SK-N-SH treated with all-trans-retinoic acid at 6 μM for 48 hours (cell line): ENCODE measurements at regions not wholly inside any gene's neighbourhood (a gene's known extent, or its start where the extent isn't known, plus 50 kb on each side); places are given as distances from the start of the nearest gene placed in this dataset.

ENCODE experiments used
- ATAC-seq: fragments of 200-7000 bp; cut with Tn5 transposase; 3 replicates; pipeline ENCODE4 v1.9.1; 2020; ENCODE audit warnings: mild to moderate bottlenecking, moderate library complexity
- ARNTL ChIP-seq: fragments of 450-650 bp; formaldehyde crosslinking; IDR thresholded peaks from 2 replicates; pipeline ENCODE4 v1.5.0; 2020; ENCODE audit warnings: low read depth, mild to moderate bottlenecking, moderate library complexity, borderline replicate concordance
- BACH2 ChIP-seq: fragments of 250-450 bp; sonication (Bioruptor Pico); IDR thresholded peaks from 2 replicates; pipeline ENCODE4 v1.9.0; 2021; ENCODE audit warnings: mild to moderate bottlenecking, borderline replicate concordance
- CSDC2 ChIP-seq: fragments of 250-450 bp; sonication (Bioruptor Pico); IDR thresholded peaks from 2 replicates; pipeline ENCODE4 v1.5.0; 2020; ENCODE audit warnings: mild to moderate bottlenecking, moderate library complexity
- ESRRG ChIP-seq: fragments of 250-450 bp; sonication (Bioruptor Pico); IDR thresholded peaks from 2 replicates; pipeline ENCODE4 v1.6.1; 2021; ENCODE audit warnings: mild to moderate bottlenecking
- GLIS3 ChIP-seq: fragments of 250-450 bp; sonication (Bioruptor Pico); IDR thresholded peaks from 2 replicates; pipeline ENCODE4 v1.5.0; 2020; ENCODE audit warnings: mild to moderate bottlenecking, moderate library complexity
- ISL1 ChIP-seq: fragments of 250-450 bp; sonication (Bioruptor Pico); IDR thresholded peaks from 2 replicates; pipeline ENCODE4 v2.1.2; 2022; ENCODE audit warnings: mild to moderate bottlenecking, moderate library complexity
- OSR1 ChIP-seq: fragments of 250-450 bp; sonication (Bioruptor Pico); IDR thresholded peaks from 2 replicates; pipeline ENCODE4 v1.8.0; 2022; ENCODE audit warnings: moderate library complexity, mild to moderate bottlenecking, inconsistent platforms
- PPARA ChIP-seq: fragments of 250-450 bp; sonication (Bioruptor Pico); IDR thresholded peaks from 2 replicates; pipeline ENCODE4 v1.5.0; 2020; ENCODE audit warnings: mild to moderate bottlenecking, borderline replicate concordance
- RARB ChIP-seq: fragments of 250-450 bp; sonication (Bioruptor Pico); IDR thresholded peaks from 2 replicates; pipeline ENCODE4 v1.8.0; 2021; ENCODE audit warnings: mild to moderate bottlenecking, moderate library complexity
- TCF4 ChIP-seq: fragments of 250-450 bp; sonication (Bioruptor Pico); IDR thresholded peaks from 2 replicates; pipeline ENCODE4 v1.8.0; 2021; ENCODE audit warnings: mild to moderate bottlenecking, moderate library complexity, borderline replicate concordance
- TOX ChIP-seq: fragments of 250-450 bp; sonication (Bioruptor Pico); IDR thresholded peaks from 2 replicates; pipeline ENCODE4 v1.8.0; 2021; ENCODE audit warnings: mild to moderate bottlenecking, moderate library complexity, borderline replicate concordance
- ZC3H10 ChIP-seq: fragments of 250-450 bp; sonication (Bioruptor Pico); IDR thresholded peaks from 2 replicates; pipeline ENCODE4 v1.5.1; 2021; ENCODE audit warnings: mild to moderate bottlenecking, moderate library complexity
- ZFP3 ChIP-seq: fragments of 250-450 bp; sonication (Bioruptor Pico); IDR thresholded peaks from 2 replicates; pipeline ENCODE4 v1.5.0; 2020; ENCODE audit warnings: mild to moderate bottlenecking, moderate library complexity
- ZNF565 ChIP-seq: fragments of 450-650 bp; formaldehyde crosslinking; conservative IDR thresholded peaks from 2 replicates; pipeline ENCODE4 v1.5.0; 2020; ENCODE audit warnings: low read depth, mild to moderate bottlenecking, moderate library complexity
- ZNF70 ChIP-seq: fragments of 450-650 bp; formaldehyde crosslinking; IDR thresholded peaks from 2 replicates; pipeline ENCODE4 v1.5.0; 2020; ENCODE audit warnings: mild to moderate bottlenecking, moderate library complexity
- ZNF8 ChIP-seq: fragments of 450-650 bp; formaldehyde crosslinking; IDR thresholded peaks from 2 replicates; pipeline ENCODE4 v1.5.0; 2020; ENCODE audit warnings: mild to moderate bottlenecking, moderate library complexity
- TF ChIP-seq, protein P1 (sequence below): fragments of 250-450 bp; sonication (Bioruptor Pico); IDR thresholded peaks from 2 replicates; pipeline ENCODE4 v1.8.0; 2021; ENCODE audit warnings: low read depth, mild to moderate bottlenecking, moderate library complexity, borderline replicate concordance
- TF ChIP-seq, protein P2 (sequence below): fragments of 250-450 bp; sonication (Bioruptor Pico); IDR thresholded peaks from 2 replicates; pipeline ENCODE4 v1.5.1; 2020; ENCODE audit warnings: low read depth, mild to moderate bottlenecking, moderate library complexity
- TF ChIP-seq, protein P3 (sequence below): fragments of 250-450 bp; sonication (Bioruptor Pico); IDR thresholded peaks from 2 replicates; pipeline ENCODE4 v1.5.0; 2020; ENCODE audit warnings: mild to moderate bottlenecking, moderate library complexity
- TF ChIP-seq, protein P4 (sequence below): fragments of 250-450 bp; sonication (Bioruptor Pico); IDR thresholded peaks from 2 replicates; pipeline ENCODE4 v1.5.1; 2021; ENCODE audit warnings: mild to moderate bottlenecking, moderate library complexity
- TF ChIP-seq, protein P5 (sequence below): fragments of 250-450 bp; sonication (Bioruptor Pico); IDR thresholded peaks from 2 replicates; pipeline ENCODE4 v1.8.0; 2020; ENCODE audit warnings: mild to moderate bottlenecking, moderate library complexity, borderline replicate concordance

DNA sequence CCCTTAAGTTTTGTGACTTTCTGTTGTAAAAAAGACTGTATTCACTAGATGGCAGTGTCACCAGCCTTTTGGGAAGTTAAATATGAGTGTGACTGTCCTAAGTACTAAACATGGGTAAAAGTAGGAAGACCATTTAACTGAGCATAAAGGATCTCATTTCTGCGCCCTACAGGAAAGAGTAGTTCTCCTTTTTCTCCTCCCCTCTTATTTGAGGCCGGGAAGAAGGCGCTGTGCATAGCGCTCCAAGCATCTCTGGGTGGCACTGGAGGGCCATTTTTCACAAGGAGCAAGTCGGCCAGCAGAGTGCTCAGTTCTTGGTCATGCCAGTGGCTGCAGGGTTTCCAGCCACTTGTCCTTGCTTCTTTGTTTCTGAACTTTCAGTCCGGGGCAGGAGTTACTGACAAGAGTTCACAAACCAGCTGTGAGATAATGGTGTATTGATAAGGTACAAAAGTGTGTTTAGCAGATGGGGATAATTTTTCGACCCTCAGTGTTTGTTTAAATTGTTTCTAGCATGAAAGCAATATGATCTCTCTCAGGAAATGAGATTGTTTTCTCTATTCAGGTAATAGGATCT is 227.6 kb upstream of the DMRT1 start:
- peak; percentile 100 for ATAC-seq
- TF ChIP-seq ZNF565 (CRISPR knock-in tag) (no peak), ESRRG (no peak), ARNTL (CRISPR knock-in tag) (no peak), CSDC2 (CRISPR knock-in tag) (no peak), PPARA (CRISPR knock-in tag) (no peak), ZNF70 (no peak), RARB (CRISPR knock-in tag) (no peak), GLIS3 (CRISPR knock-in tag) (no peak), ZNF8 (CRISPR knock-in tag) (no peak), TOX (CRISPR knock-in tag) (no peak), TCF4 (CRISPR knock-in tag) (no peak), ZFP3 (CRISPR knock-in tag) (no peak), ISL1 (no peak), BACH2 (CRISPR knock-in tag) (no peak)
- TF ChIP-seq, protein P1, sequence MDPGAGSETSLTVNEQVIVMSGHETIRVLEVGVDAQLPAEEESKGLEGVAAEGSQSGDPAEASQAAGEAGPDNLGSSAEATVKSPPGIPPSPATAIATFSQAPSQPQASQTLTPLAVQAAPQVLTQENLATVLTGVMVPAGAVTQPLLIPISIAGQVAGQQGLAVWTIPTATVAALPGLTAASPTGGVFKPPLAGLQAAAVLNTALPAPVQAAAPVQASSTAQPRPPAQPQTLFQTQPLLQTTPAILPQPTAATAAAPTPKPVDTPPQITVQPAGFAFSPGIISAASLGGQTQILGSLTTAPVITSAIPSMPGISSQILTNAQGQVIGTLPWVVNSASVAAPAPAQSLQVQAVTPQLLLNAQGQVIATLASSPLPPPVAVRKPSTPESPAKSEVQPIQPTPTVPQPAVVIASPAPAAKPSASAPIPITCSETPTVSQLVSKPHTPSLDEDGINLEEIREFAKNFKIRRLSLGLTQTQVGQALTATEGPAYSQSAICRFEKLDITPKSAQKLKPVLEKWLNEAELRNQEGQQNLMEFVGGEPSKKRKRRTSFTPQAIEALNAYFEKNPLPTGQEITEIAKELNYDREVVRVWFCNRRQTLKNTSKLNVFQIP, result no peak
- TF ChIP-seq, protein P2, sequence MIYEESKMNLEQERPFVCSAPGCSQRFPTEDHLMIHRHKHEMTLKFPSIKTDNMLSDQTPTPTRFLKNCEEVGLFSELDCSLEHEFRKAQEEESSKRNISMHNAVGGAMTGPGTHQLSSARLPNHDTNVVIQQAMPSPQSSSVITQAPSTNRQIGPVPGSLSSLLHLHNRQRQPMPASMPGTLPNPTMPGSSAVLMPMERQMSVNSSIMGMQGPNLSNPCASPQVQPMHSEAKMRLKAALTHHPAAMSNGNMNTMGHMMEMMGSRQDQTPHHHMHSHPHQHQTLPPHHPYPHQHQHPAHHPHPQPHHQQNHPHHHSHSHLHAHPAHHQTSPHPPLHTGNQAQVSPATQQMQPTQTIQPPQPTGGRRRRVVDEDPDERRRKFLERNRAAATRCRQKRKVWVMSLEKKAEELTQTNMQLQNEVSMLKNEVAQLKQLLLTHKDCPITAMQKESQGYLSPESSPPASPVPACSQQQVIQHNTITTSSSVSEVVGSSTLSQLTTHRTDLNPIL (CRISPR knock-in tag), result no peak
- TF ChIP-seq, protein P3, sequence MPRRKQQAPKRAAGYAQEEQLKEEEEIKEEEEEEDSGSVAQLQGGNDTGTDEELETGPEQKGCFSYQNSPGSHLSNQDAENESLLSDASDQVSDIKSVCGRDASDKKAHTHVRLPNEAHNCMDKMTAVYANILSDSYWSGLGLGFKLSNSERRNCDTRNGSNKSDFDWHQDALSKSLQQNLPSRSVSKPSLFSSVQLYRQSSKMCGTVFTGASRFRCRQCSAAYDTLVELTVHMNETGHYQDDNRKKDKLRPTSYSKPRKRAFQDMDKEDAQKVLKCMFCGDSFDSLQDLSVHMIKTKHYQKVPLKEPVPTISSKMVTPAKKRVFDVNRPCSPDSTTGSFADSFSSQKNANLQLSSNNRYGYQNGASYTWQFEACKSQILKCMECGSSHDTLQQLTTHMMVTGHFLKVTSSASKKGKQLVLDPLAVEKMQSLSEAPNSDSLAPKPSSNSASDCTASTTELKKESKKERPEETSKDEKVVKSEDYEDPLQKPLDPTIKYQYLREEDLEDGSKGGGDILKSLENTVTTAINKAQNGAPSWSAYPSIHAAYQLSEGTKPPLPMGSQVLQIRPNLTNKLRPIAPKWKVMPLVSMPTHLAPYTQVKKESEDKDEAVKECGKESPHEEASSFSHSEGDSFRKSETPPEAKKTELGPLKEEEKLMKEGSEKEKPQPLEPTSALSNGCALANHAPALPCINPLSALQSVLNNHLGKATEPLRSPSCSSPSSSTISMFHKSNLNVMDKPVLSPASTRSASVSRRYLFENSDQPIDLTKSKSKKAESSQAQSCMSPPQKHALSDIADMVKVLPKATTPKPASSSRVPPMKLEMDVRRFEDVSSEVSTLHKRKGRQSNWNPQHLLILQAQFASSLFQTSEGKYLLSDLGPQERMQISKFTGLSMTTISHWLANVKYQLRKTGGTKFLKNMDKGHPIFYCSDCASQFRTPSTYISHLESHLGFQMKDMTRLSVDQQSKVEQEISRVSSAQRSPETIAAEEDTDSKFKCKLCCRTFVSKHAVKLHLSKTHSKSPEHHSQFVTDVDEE (CRISPR knock-in tag), result no peak
- TF ChIP-seq, protein P4, sequence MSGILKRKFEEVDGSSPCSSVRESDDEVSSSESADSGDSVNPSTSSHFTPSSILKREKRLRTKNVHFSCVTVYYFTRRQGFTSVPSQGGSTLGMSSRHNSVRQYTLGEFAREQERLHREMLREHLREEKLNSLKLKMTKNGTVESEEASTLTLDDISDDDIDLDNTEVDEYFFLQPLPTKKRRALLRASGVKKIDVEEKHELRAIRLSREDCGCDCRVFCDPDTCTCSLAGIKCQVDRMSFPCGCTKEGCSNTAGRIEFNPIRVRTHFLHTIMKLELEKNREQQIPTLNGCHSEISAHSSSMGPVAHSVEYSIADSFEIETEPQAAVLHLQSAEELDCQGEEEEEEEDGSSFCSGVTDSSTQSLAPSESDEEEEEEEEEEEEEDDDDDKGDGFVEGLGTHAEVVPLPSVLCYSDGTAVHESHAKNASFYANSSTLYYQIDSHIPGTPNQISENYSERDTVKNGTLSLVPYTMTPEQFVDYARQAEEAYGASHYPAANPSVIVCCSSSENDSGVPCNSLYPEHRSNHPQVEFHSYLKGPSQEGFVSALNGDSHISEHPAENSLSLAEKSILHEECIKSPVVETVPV (CRISPR knock-in tag), result no peak

DNA sequence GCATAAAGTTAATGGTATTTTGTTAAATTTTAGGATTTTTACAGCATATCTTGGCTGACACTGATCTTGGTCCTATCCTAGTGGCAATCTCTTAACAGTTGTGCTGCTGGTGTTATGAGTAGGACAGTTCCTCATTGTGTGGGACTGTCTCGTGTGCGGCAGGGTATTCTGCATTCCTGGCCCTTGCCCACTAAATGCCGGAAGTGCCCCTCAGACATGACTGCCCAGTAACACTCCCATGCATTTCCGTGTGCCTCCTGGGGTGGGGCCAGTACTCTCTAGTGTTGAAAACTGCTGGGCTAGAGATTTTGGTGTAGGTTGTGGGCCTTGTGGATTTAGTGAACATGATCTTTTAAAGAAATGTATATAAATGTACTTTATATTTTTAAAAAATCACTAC is 227.1 kb upstream of the DMRT1 start:
- no peak; the same call in 2 of the 3 replicates for ATAC-seq

More for the DNA sequence above, 227.1 kb upstream of the DMRT1 start:
- TF ChIP-seq ZFP3 (CRISPR knock-in tag) (no peak), ISL1 (no peak), OSR1 (CRISPR knock-in tag) (no peak), ZNF8 (CRISPR knock-in tag) (no peak), TOX (CRISPR knock-in tag) (no peak), ZNF70 (no peak), ZC3H10 (CRISPR knock-in tag) (no peak), CSDC2 (CRISPR knock-in tag) (no peak), GLIS3 (CRISPR knock-in tag) (no peak), PPARA (CRISPR knock-in tag) (no peak), BACH2 (CRISPR knock-in tag) (no peak), ZNF565 (CRISPR knock-in tag) (no peak)
- TF ChIP-seq, protein P2 (CRISPR knock-in tag), result no peak
- TF ChIP-seq, protein P5, sequence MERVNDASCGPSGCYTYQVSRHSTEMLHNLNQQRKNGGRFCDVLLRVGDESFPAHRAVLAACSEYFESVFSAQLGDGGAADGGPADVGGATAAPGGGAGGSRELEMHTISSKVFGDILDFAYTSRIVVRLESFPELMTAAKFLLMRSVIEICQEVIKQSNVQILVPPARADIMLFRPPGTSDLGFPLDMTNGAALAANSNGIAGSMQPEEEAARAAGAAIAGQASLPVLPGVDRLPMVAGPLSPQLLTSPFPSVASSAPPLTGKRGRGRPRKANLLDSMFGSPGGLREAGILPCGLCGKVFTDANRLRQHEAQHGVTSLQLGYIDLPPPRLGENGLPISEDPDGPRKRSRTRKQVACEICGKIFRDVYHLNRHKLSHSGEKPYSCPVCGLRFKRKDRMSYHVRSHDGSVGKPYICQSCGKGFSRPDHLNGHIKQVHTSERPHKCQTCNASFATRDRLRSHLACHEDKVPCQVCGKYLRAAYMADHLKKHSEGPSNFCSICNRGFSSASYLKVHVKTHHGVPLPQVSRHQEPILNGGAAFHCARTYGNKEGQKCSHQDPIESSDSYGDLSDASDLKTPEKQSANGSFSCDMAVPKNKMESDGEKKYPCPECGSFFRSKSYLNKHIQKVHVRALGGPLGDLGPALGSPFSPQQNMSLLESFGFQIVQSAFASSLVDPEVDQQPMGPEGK (CRISPR knock-in tag), result no peak
- TF ChIP-seq, protein P3 (CRISPR knock-in tag), result no peak
